ENCODE measurements at regions not wholly inside any gene's neighbourhood (a gene's known extent, or its start where the extent isn't known, plus 50 kb on each side); places are given as distances from the start of the nearest gene placed in this dataset.

GRCh38 chr3:22495791-22496190 is 707.3 kb upstream of the UBE2E2 start:
- ATAC-seq, result no peak

- no peak for ATAC-seq
Observed at GRCh38 chr3:22496641-22497040, 706.5 kb upstream of the UBE2E2 start.

- ATAC-seq, result no peak
Observed at GRCh38 chr3:22506871-22507270, 696.3 kb upstream of the UBE2E2 start.

- no peak for ATAC-seq
Observed at GRCh38 chr3:22507709-22508108, 695.4 kb upstream of the UBE2E2 start.

GRCh38 chr3:22523925-22524324 is 679.2 kb upstream of the UBE2E2 start:
- no peak for ATAC-seq

GRCh38 chr3:22526266-22526837 is 676.8 kb upstream of the UBE2E2 start:
- ATAC-seq, result no peak

- ATAC-seq, result no peak
Observed at GRCh38 chr3:22536541-22536940, 666.6 kb upstream of the UBE2E2 start.

- ATAC-seq, result no peak
Observed at GRCh38 chr3:22537560-22537959, 665.6 kb upstream of the UBE2E2 start.

GRCh38 chr3:22542311-22542710 is 660.8 kb upstream of the UBE2E2 start:
- no peak for ATAC-seq

GRCh38 chr3:22555753-22556435 is 647.2 kb upstream of the UBE2E2 start:
- ATAC-seq, result no peak

GRCh38 chr3:22565393-22565792 is 637.7 kb upstream of the UBE2E2 start:
- ATAC-seq, result no peak

GRCh38 chr3:22568285-22568684 is 634.8 kb upstream of the UBE2E2 start:
- ATAC-seq, result no peak

- no peak for ATAC-seq
Observed at GRCh38 chr3:22569570-22569969, 633.6 kb upstream of the UBE2E2 start.

- ATAC-seq, result no peak
Observed at GRCh38 chr3:22581007-22581406, 622.1 kb upstream of the UBE2E2 start.

GRCh38 chr3:22582266-22582665 is 620.9 kb upstream of the UBE2E2 start:
- no peak for ATAC-seq

- peak; percentile 48 for ATAC-seq
Observed at GRCh38 chr3:22585504-22585903, 617.6 kb upstream of the UBE2E2 start.

GRCh38 chr3:22585911-22586310 is 617.2 kb upstream of the UBE2E2 start:
- no peak for ATAC-seq

- ATAC-seq, result no peak
Observed at GRCh38 chr3:22587446-22587845, 615.7 kb upstream of the UBE2E2 start.

- no peak for ATAC-seq
Observed at GRCh38 chr3:22593638-22594037, 609.5 kb upstream of the UBE2E2 start.

- no peak for ATAC-seq
Observed at GRCh38 chr3:22594990-22595389, 608.1 kb upstream of the UBE2E2 start.

GRCh38 chr3:22606461-22606860 is 596.7 kb upstream of the UBE2E2 start:
- no peak for ATAC-seq

GRCh38 chr3:22606938-22607337 is 596.2 kb upstream of the UBE2E2 start:
- ATAC-seq, result no peak

GRCh38 chr3:22608093-22608492 is 595.0 kb upstream of the UBE2E2 start:
- ATAC-seq, result no peak

- no peak for ATAC-seq
Observed at GRCh38 chr3:22608721-22609120, 594.4 kb upstream of the UBE2E2 start.

GRCh38 chr3:22609139-22609538 is 594.0 kb upstream of the UBE2E2 start:
- no peak for ATAC-seq

All from esophagus mucosa (tissue), 1 donor.